Left ventricle myocardium inferior (tissue), 1 donor: ENCODE measurements at regions not wholly inside any gene's neighbourhood (a gene's known extent, or its start where the extent isn't known, plus 50 kb on each side); places are given as distances from the start of the nearest gene placed in this dataset.

Experiments
- DNase-seq: peaks from one replicate; pipeline ENCODE4 v3.0.0-alpha.2; 2020
- H3K27ac ChIP-seq: fragments of 200-600 bp; replicated peaks from 2 replicates; pipeline ENCODE4 v1.8.0; 2021
- H3K27me3 ChIP-seq: fragments of 200-600 bp; 2 replicates; pipeline ENCODE4 v1.8.0; 2021; ENCODE audit warnings: low read depth
- H3K36me3 ChIP-seq: fragments of 200-600 bp; 2 replicates; pipeline ENCODE4 v1.8.0; 2021
- H3K4me1 ChIP-seq: fragments of 200-600 bp; 2 replicates; pipeline ENCODE4 v1.8.0; 2021
- H3K4me3 ChIP-seq: fragments of 200-600 bp; 2 replicates; pipeline ENCODE4 v1.8.0; 2021; ENCODE audit warnings: mild to moderate bottlenecking, moderate library complexity
- H3K9me3 ChIP-seq: fragments of 200-600 bp; replicated peaks from 2 replicates; pipeline ENCODE4 v1.8.0; 2021
- CTCF ChIP-seq: fragments of 200-600 bp; IDR thresholded peaks from 2 replicates; pipeline ENCODE4 v1.8.0; 2021; ENCODE audit warnings: antibody characterized with exemption, mild to moderate bottlenecking, borderline replicate concordance
- intact Hi-C: fragments of 100-400 bp; cut with micrococcal nuclease; formaldehyde crosslinking; loops from one replicate; pipeline ENCODE4 v1.11.0; 2022
- donor health status: DM: no; HTN: yes; CAD: no; lungs with severe emphysema.

GRCh38 chr1:239545466-239545865 is 159.1 kb downstream of the CHRM3 start:
- H3K4me1 ChIP-seq: no peaks in the 10 kb centered on the region
- no peaks in the 10 kb centered on the region for H3K9me3 ChIP-seq
- H3K4me3 ChIP-seq: no peak overlapping the region
- no peak for DNase-seq
- no peak for TF ChIP-seq CTCF
- intact Hi-C loops: no loop called here
- no peaks in the 10 kb centered on the region for H3K27me3 ChIP-seq
- no peaks in the 10 kb centered on the region for H3K36me3 ChIP-seq
- H3K27ac ChIP-seq: no peak overlapping the region

GRCh38 chr1:239547987-239548386 is 161.6 kb downstream of the CHRM3 start:
- TF ChIP-seq CTCF: no peak
- Histone ChIP-seq H3K4me1 (no peaks in the 10 kb centered on the region), H3K4me3 (no peak overlapping the region), H3K36me3 (no peaks in the 10 kb centered on the region), H3K27me3 (no peaks in the 10 kb centered on the region), H3K27ac (no peak overlapping the region), H3K9me3 (no peaks in the 10 kb centered on the region)
- intact Hi-C loops: no loop called here
- DNase-seq: no peak

- Histone ChIP-seq H3K4me1 (no peaks in the 10 kb centered on the region), H3K27me3 (no peaks in the 10 kb centered on the region), H3K9me3 (no peaks in the 10 kb centered on the region), H3K27ac (no peak overlapping the region), H3K4me3 (no peak overlapping the region), H3K36me3 (no peaks in the 10 kb centered on the region)
- no peak for DNase-seq
- intact Hi-C loops: no loop called here
- no peak for TF ChIP-seq CTCF
Measured at GRCh38 chr1:239550178-239550577, 163.8 kb downstream of the CHRM3 start.

- no peaks in the 10 kb centered on the region for H3K36me3 ChIP-seq
- intact Hi-C loops: no loop called here
- no peak for TF ChIP-seq CTCF
- H3K27ac ChIP-seq: no peak overlapping the region
- H3K4me3 ChIP-seq: no peak overlapping the region
- no peak for DNase-seq
- no peaks in the 10 kb centered on the region for H3K27me3 ChIP-seq
- H3K9me3 ChIP-seq: no peaks in the 10 kb centered on the region
- no peaks in the 10 kb centered on the region for H3K4me1 ChIP-seq
Measured at GRCh38 chr1:239555350-239555749, 169.0 kb downstream of the CHRM3 start.

GRCh38 chr1:239558559-239558958 is 172.2 kb downstream of the CHRM3 start:
- no peak for TF ChIP-seq CTCF

GRCh38 chr1:239558991-239559390 is 172.6 kb downstream of the CHRM3 start:
- H3K36me3 ChIP-seq: no peaks in the 10 kb centered on the region
- no peak overlapping the region for H3K4me3 ChIP-seq
- no peaks in the 10 kb centered on the region for H3K4me1 ChIP-seq
- no peak for DNase-seq
- intact Hi-C loops: no loop called here
- TF ChIP-seq CTCF: no peak
- H3K9me3 ChIP-seq: no peaks in the 10 kb centered on the region
- H3K27me3 ChIP-seq: no peaks in the 10 kb centered on the region
- no peak overlapping the region for H3K27ac ChIP-seq

More at GRCh38 chr1:239558559-239558958, 172.2 kb downstream of the CHRM3 start:
- DNase-seq: no peak
- Histone ChIP-seq H3K36me3 (no peaks in the 10 kb centered on the region), H3K4me1 (no peaks in the 10 kb centered on the region), H3K27ac (no peak overlapping the region), H3K4me3 (no peak overlapping the region), H3K27me3 (no peaks in the 10 kb centered on the region), H3K9me3 (no peaks in the 10 kb centered on the region)
- intact Hi-C loops: no loop called here
